ENCODE measurements at regions not wholly inside any gene's neighbourhood (a gene's known extent, or its start where the extent isn't known, plus 50 kb on each side); places are given as distances from the start of the nearest gene placed in this dataset.

GRCh38 chr1:218024211-218024720 lies 260.8 kb upstream of the RRP15 start:
- Histone ChIP-seq H3K9me3 (peaks cover 0 to 16% of the 10 kb centered on the region in 2 donors), H3K36me3 (no peaks in the 10 kb centered on the region), H3K27me3 (no peaks in the 10 kb centered on the region), H3K27ac (no peak overlapping the region), H3K4me1 (no peaks in the 10 kb centered on the region), H3K4me3 (no peak overlapping the region)
- intact Hi-C loops (cut with DNase I; ENCODE audit: low total_unique reads) = no loop called here
- TF ChIP-seq POLR2A (IDR thresholded peaks at IDR 0.05) = no peak
- no peak for TF ChIP-seq CTCF (IDR thresholded peaks at IDR 0.05)
- no peak for TF ChIP-seq POLR2AphosphoS5 (IDR thresholded peaks at IDR 0.05)
- DNase-seq (ENCODE audit: low spot score in 2 of 2) = no peak

- no peak for DNase-seq (ENCODE audit: low spot score in 2 of 2)
- H3K9me3 ChIP-seq = peaks cover 0 to 15% of the 10 kb centered on the region in 2 donors
- H3K36me3 ChIP-seq = no peaks in the 10 kb centered on the region
- H3K27me3 ChIP-seq = no peaks in the 10 kb centered on the region
- no peak overlapping the region for H3K4me3 ChIP-seq
- intact Hi-C loops (cut with DNase I; ENCODE audit: low total_unique reads) = no loop called here
- TF ChIP-seq POLR2A (IDR thresholded peaks at IDR 0.05) (no peak), CTCF (IDR thresholded peaks at IDR 0.05) (no peak), POLR2AphosphoS5 (IDR thresholded peaks at IDR 0.05) (no peak)
- H3K27ac ChIP-seq = no peak overlapping the region
- H3K4me1 ChIP-seq = no peaks in the 10 kb centered on the region
Measured at GRCh38 chr1:218025454-218025853, 259.6 kb upstream of the RRP15 start.

DNA sequence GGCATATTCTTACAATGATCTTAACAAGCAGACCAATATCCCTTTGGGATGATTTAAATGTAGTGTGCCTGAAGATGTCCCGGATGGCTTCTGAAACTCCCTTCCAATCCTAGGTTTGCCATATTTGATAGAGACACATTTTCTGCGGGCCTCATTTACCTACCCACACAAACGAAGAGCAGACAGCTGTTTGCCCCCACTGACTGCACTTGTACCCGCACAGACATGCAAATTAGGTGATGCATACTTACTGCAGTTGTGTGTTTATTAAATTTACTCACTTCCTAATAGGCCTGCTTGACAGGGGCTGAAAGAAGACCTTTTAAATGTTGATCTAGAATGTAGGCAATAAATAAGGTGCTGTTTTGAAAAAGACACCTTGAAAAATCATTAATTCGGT lies 257.9 kb upstream of the RRP15 start:
- Histone ChIP-seq H3K9me3 (no peaks in the 10 kb centered on the region), H3K27ac (no peak overlapping the region)
- intact Hi-C loops (cut with DNase I; ENCODE audit: low total_unique reads) = no loop called here

DNA sequence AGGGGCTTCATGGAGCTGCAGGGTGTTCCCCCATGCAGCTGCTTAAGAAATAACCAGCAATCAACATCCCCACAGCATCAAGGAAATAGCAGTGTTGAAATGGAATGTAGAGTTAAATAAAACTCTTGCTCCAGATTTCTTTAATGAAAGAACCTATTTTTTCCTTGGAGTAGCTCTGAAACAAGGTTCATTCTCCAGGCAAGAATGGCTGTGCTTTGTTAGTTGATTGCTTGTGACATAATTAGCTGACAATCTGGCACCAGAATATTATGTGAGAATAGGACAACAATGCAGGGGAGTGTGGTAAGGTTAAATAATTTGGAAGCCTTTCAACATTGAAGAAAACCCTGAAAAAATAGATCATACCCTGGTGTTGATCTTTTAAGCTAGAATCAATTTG lies 254.2 kb upstream of the RRP15 start:
- TF ChIP-seq CTCF (IDR thresholded peaks at IDR 0.05) = no peak
- no peak for TF ChIP-seq POLR2A (IDR thresholded peaks at IDR 0.05)
- TF ChIP-seq POLR2AphosphoS5 (IDR thresholded peaks at IDR 0.05) = no peak
- H3K27me3 ChIP-seq = no peaks in the 10 kb centered on the region
- intact Hi-C loops (cut with DNase I; ENCODE audit: low total_unique reads) = no loop called here
- no peaks in the 10 kb centered on the region for H3K36me3 ChIP-seq
- H3K27ac ChIP-seq = no peak overlapping the region
- H3K4me1 ChIP-seq = no peaks in the 10 kb centered on the region
- H3K4me3 ChIP-seq = no peak overlapping the region
- H3K9me3 ChIP-seq = no peaks in the 10 kb centered on the region
- no peak for DNase-seq (ENCODE audit: low spot score in 2 of 2)

More for the DNA sequence above, 257.9 kb upstream of the RRP15 start:
- Histone ChIP-seq H3K4me1 (no peaks in the 10 kb centered on the region), H3K27me3 (no peaks in the 10 kb centered on the region), H3K36me3 (no peaks in the 10 kb centered on the region), H3K4me3 (no peak overlapping the region)
- TF ChIP-seq POLR2AphosphoS5 (IDR thresholded peaks at IDR 0.05) (no peak), CTCF (IDR thresholded peaks at IDR 0.05) (no peak), POLR2A (IDR thresholded peaks at IDR 0.05) (no peak)
- DNase-seq (ENCODE audit: low spot score in 2 of 2) = no peak

DNA sequence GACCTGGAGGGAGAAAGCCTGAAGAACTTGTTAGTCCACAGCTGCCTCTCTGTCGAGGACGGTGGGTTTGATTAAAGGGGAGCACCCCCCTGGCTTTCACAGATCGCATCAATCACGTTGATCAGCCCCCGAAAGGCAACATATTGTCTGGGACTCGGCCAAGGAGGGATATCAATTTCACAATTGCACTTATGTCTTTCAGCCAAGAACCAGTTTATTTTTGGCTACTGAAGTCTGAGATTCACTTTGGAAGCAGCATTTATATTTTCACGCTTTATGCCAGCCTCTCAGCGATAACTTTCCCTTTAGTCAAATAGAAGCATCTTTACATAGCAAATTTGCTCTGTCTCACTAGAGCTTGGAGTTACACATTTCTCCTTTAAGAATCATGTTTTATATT lies 253.2 kb upstream of the RRP15 start:
- H3K4me3 ChIP-seq = peak overlapping the region in 2 of 3 donors; percentile 15 to 45
- no peaks in the 10 kb centered on the region for H3K9me3 ChIP-seq
- no peak for DNase-seq (ENCODE audit: low spot score in 2 of 2)
- H3K27ac ChIP-seq = no peak overlapping the region
- no peaks in the 10 kb centered on the region for H3K27me3 ChIP-seq
- TF ChIP-seq CTCF (IDR thresholded peaks at IDR 0.05) (no peak), POLR2AphosphoS5 (IDR thresholded peaks at IDR 0.05) (no peak), POLR2A (IDR thresholded peaks at IDR 0.05) (no peak)
- H3K36me3 ChIP-seq = no peaks in the 10 kb centered on the region
- intact Hi-C loops (cut with DNase I; ENCODE audit: low total_unique reads) = no loop called here
- no peaks in the 10 kb centered on the region for H3K4me1 ChIP-seq

Measured in breast epithelium (tissue), 4 donors.